ENCODE measurements at regions not wholly inside any gene's neighbourhood (a gene's known extent, or its start where the extent isn't known, plus 50 kb on each side); places are given as distances from the start of the nearest gene placed in this dataset.

DNA sequence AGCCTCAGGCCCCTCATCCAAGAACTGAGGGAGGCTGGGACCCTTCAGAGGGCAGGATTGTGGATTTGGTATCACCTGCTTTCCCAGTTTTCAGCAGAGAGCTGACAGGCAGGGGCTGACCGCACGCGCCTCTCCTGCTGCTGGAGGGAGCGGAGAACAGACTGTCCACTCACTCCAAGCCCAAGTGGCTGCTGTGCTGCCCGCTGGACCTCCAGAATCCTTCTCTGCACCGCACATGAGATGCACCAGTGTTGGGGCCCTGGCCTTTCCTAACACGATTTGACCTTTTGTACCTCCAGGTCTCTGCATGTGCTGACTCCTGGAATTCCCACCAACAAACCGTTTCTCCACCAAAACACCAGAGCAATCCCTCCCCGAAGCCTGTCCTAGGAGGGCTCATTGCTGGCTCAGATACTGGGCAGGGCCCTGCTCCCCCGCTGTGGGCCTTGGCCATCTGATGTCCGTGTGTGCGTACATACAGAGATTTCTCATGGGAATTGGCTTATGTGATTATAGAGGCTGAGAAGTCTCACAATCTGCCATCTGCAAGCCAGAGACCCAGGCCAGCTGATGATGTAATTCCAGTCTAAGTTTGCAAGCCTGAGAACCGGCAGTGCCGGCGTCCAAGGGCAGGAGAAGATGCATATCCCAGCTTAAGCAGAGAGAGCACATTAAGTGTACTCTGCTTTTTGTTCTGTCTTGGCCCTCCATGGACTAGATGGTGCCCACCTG lies 141.7 kb downstream of the GADD45G start:
- Histone ChIP-seq H3K27me3 (ENCODE audit: control insufficient read depth, insufficient read depth, low read length) (no peaks in the 10 kb centered on the region), H3K9me3 (ENCODE audit: control insufficient read depth, insufficient read depth, low read length) (no peaks in the 10 kb centered on the region), H3K4me3 (ENCODE audit: low read depth, low read length) (no peak overlapping the region), H3K36me3 (ENCODE audit: control insufficient read depth, insufficient read depth, low read length) (no peaks in the 10 kb centered on the region), H3K4me1 (ENCODE audit: control insufficient read depth, insufficient read depth, low read length) (peaks cover 21% of the 10 kb centered on the region), H3K27ac (ENCODE audit: low read depth, low read length) (no peak overlapping the region), H3K9ac (ENCODE audit: low read depth, low read length) (no peak overlapping the region)

GRCh38 chr9:89747596-89747995 lies 142.8 kb downstream of the GADD45G start:
- no peaks in the 10 kb centered on the region for H3K9me3 ChIP-seq (ENCODE audit: control insufficient read depth, insufficient read depth, low read length)
- H3K4me1 ChIP-seq (ENCODE audit: control insufficient read depth, insufficient read depth, low read length), result peaks cover 21% of the 10 kb centered on the region
- no peak overlapping the region for H3K9ac ChIP-seq (ENCODE audit: low read depth, low read length)
- H3K4me3 ChIP-seq (ENCODE audit: low read depth, low read length), result no peak overlapping the region
- no peaks in the 10 kb centered on the region for H3K36me3 ChIP-seq (ENCODE audit: control insufficient read depth, insufficient read depth, low read length)
- no peak overlapping the region for H3K27ac ChIP-seq (ENCODE audit: low read depth, low read length)
- no peaks in the 10 kb centered on the region for H3K27me3 ChIP-seq (ENCODE audit: control insufficient read depth, insufficient read depth, low read length)

DNA sequence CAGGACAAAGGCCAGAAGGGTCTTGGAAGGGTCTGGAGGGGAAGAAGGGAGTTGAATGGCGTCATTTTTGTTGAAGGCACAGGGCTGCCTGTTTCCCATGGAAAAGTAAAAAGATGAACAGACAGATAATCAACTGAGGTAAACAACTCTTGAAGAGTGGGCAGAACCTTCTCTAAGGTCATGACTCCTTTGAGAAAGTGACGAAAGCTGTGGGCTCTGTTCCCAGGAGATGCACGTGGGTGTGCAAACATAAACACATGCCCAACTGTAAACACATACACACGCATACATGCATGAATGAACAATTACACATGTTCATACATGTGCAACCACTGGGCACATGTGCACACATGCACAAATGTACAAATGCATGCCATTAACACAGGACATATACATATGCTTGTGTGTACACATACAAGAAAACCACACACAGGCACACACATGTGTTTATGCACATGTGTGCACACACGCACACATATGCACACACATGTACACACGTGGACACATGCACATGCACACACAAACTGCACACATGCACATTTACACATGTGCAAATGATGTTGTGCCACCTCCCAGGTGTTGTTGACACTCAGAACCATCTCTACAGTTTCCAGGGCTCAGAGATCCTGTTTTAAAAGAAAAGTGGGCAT lies 143.3 kb downstream of the GADD45G start:
- no peaks in the 10 kb centered on the region for H3K9me3 ChIP-seq (ENCODE audit: control insufficient read depth, insufficient read depth, low read length)
- H3K27me3 ChIP-seq (ENCODE audit: control insufficient read depth, insufficient read depth, low read length), result no peaks in the 10 kb centered on the region
- H3K27ac ChIP-seq (ENCODE audit: low read depth, low read length), result no peak overlapping the region

GRCh38 chr9:89748831-89749499 lies 144.2 kb downstream of the GADD45G start:
- H3K4me3 ChIP-seq (ENCODE audit: low read depth, low read length), result no peak overlapping the region
- H3K9ac ChIP-seq (ENCODE audit: low read depth, low read length), result no peak overlapping the region
- H3K27me3 ChIP-seq (ENCODE audit: control insufficient read depth, insufficient read depth, low read length), result no peaks in the 10 kb centered on the region
- peaks cover 17% of the 10 kb centered on the region; the same call in 1 of the 2 replicates for H3K4me1 ChIP-seq (ENCODE audit: control insufficient read depth, insufficient read depth, low read length)
- H3K9me3 ChIP-seq (ENCODE audit: control insufficient read depth, insufficient read depth, low read length), result no peaks in the 10 kb centered on the region
- H3K36me3 ChIP-seq (ENCODE audit: control insufficient read depth, insufficient read depth, low read length), result no peaks in the 10 kb centered on the region
- H3K27ac ChIP-seq (ENCODE audit: low read depth, low read length), result no peak overlapping the region

More for the DNA sequence above, 143.3 kb downstream of the GADD45G start:
- H3K9ac ChIP-seq (ENCODE audit: low read depth, low read length), result no peak overlapping the region
- peaks cover 18% of the 10 kb centered on the region for H3K4me1 ChIP-seq (ENCODE audit: control insufficient read depth, insufficient read depth, low read length)
- H3K36me3 ChIP-seq (ENCODE audit: control insufficient read depth, insufficient read depth, low read length), result no peaks in the 10 kb centered on the region
- no peak overlapping the region for H3K4me3 ChIP-seq (ENCODE audit: low read depth, low read length)

DNA sequence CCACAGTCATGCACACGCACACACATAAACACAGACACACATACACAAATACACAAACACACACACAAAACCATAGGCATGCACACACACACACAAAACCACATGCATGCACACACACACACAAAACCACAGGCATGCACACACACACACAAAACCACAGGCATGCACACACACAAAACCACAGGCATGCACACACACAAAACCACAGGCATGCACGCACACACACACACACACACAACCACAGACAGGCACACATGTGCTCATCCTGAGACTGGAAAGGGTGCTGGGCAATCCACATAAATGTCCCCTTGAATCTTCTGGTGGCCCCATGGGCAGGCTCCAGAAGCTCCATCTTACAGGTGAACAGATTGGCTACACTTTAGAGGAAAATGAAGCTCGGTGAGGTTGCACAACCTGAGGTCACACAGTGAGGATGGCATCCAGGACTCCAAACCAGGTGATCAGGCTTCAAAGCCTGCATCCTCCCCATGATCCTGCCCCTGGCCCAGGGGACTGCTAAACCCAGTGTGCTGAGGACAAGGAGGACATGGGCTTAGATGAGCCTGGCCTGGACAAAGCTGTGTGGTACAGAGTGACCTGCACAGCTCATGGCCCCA lies 144.8 kb downstream of the GADD45G start:
- Histone ChIP-seq H3K4me1 (ENCODE audit: control insufficient read depth, insufficient read depth, low read length) (peaks cover 15% of the 10 kb centered on the region; the same call in 1 of the 2 replicates), H3K9me3 (ENCODE audit: control insufficient read depth, insufficient read depth, low read length) (no peaks in the 10 kb centered on the region), H3K9ac (ENCODE audit: low read depth, low read length) (no peak overlapping the region), H3K27ac (ENCODE audit: low read depth, low read length) (no peak overlapping the region), H3K4me3 (ENCODE audit: low read depth, low read length) (no peak overlapping the region), H3K36me3 (ENCODE audit: control insufficient read depth, insufficient read depth, low read length) (no peaks in the 10 kb centered on the region), H3K27me3 (ENCODE audit: control insufficient read depth, insufficient read depth, low read length) (no peaks in the 10 kb centered on the region)

DNA sequence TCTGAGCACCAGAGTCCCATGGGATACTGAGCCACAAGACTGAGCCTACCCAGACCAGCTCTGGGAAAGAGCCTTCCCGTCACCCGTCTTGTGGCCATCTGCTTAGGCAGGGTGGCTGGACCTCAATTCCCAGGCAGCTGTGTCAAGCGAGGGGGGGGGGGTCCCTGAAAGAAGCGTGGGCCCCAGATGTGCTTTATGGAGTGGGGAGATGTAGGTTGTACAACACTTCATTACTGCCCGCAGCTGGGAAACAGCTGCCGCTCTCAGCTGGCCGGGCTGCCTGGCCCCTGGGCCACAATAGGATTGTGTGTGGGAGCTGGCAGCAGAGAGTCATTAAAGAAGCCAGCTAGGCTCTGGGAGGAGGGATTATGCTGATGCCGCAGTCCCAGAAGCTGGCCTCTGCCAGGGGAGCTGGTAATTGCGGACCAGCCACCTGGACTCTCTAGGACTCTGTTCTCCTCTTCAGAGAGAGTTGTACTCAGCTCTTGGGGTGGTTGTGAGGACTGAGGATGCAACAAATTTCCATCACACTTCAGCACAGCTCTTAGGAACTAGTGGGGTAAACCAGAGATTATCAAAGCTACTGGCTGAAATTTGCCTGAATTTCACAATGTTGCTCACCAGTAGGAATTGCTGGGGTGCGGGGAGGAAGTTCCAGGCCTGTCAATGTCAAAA lies 145.4 kb downstream of the GADD45G start:
- Histone ChIP-seq H3K36me3 (ENCODE audit: control insufficient read depth, insufficient read depth, low read length) (no peaks in the 10 kb centered on the region), H3K4me3 (ENCODE audit: low read depth, low read length) (no peak overlapping the region), H3K27me3 (ENCODE audit: control insufficient read depth, insufficient read depth, low read length) (no peaks in the 10 kb centered on the region), H3K9ac (ENCODE audit: low read depth, low read length) (no peak overlapping the region), H3K27ac (ENCODE audit: low read depth, low read length) (no peak overlapping the region), H3K4me1 (ENCODE audit: control insufficient read depth, insufficient read depth, low read length) (peaks cover 15% of the 10 kb centered on the region; the same call in 1 of the 2 replicates), H3K9me3 (ENCODE audit: control insufficient read depth, insufficient read depth, low read length) (no peaks in the 10 kb centered on the region)

- H3K4me3 ChIP-seq (ENCODE audit: low read depth, low read length), result no peak overlapping the region
- no peaks in the 10 kb centered on the region for H3K27me3 ChIP-seq (ENCODE audit: control insufficient read depth, insufficient read depth, low read length)
- no peaks in the 10 kb centered on the region for H3K36me3 ChIP-seq (ENCODE audit: control insufficient read depth, insufficient read depth, low read length)
- no peak overlapping the region for H3K9ac ChIP-seq (ENCODE audit: low read depth, low read length)
- no peak overlapping the region for H3K27ac ChIP-seq (ENCODE audit: low read depth, low read length)
- H3K4me1 ChIP-seq (ENCODE audit: control insufficient read depth, insufficient read depth, low read length), result peaks cover 15% of the 10 kb centered on the region; the same call in 1 of the 2 replicates
- H3K9me3 ChIP-seq (ENCODE audit: control insufficient read depth, insufficient read depth, low read length), result no peaks in the 10 kb centered on the region
Measured at GRCh38 chr9:89751079-89751825, 146.4 kb downstream of the GADD45G start.

GRCh38 chr9:89752154-89752553 lies 147.3 kb downstream of the GADD45G start:
- Histone ChIP-seq H3K9ac (ENCODE audit: low read depth, low read length) (no peak overlapping the region), H3K27ac (ENCODE audit: low read depth, low read length) (no peak overlapping the region), H3K4me1 (ENCODE audit: control insufficient read depth, insufficient read depth, low read length) (peaks cover 15% of the 10 kb centered on the region; the same call in 1 of the 2 replicates), H3K4me3 (ENCODE audit: low read depth, low read length) (no peak overlapping the region), H3K9me3 (ENCODE audit: control insufficient read depth, insufficient read depth, low read length) (no peaks in the 10 kb centered on the region), H3K27me3 (ENCODE audit: control insufficient read depth, insufficient read depth, low read length) (no peaks in the 10 kb centered on the region), H3K36me3 (ENCODE audit: control insufficient read depth, insufficient read depth, low read length) (no peaks in the 10 kb centered on the region)

- no peak overlapping the region for H3K27ac ChIP-seq (ENCODE audit: low read depth, low read length)
- H3K36me3 ChIP-seq (ENCODE audit: control insufficient read depth, insufficient read depth, low read length), result no peaks in the 10 kb centered on the region
- peaks cover 15% of the 10 kb centered on the region; the same call in 1 of the 2 replicates for H3K4me1 ChIP-seq (ENCODE audit: control insufficient read depth, insufficient read depth, low read length)
- H3K9me3 ChIP-seq (ENCODE audit: control insufficient read depth, insufficient read depth, low read length), result no peaks in the 10 kb centered on the region
- no peak overlapping the region for H3K9ac ChIP-seq (ENCODE audit: low read depth, low read length)
- H3K27me3 ChIP-seq (ENCODE audit: control insufficient read depth, insufficient read depth, low read length), result no peaks in the 10 kb centered on the region
- H3K4me3 ChIP-seq (ENCODE audit: low read depth, low read length), result no peak overlapping the region
Measured at GRCh38 chr9:89753472-89754055, 148.8 kb downstream of the GADD45G start.

- Histone ChIP-seq H3K4me3 (ENCODE audit: low read depth, low read length) (no peak overlapping the region), H3K4me1 (ENCODE audit: control insufficient read depth, insufficient read depth, low read length) (peaks cover 15% of the 10 kb centered on the region; the same call in 1 of the 2 replicates), H3K9me3 (ENCODE audit: control insufficient read depth, insufficient read depth, low read length) (no peaks in the 10 kb centered on the region), H3K27ac (ENCODE audit: low read depth, low read length) (no peak overlapping the region), H3K9ac (ENCODE audit: low read depth, low read length) (no peak overlapping the region), H3K36me3 (ENCODE audit: control insufficient read depth, insufficient read depth, low read length) (no peaks in the 10 kb centered on the region), H3K27me3 (ENCODE audit: control insufficient read depth, insufficient read depth, low read length) (no peaks in the 10 kb centered on the region)
Measured at GRCh38 chr9:89754193-89754592, 149.4 kb downstream of the GADD45G start.
